Prostate gland (tissue), 2 donors: ENCODE measurements at regions not wholly inside any gene's neighbourhood (a gene's known extent, or its start where the extent isn't known, plus 50 kb on each side); places are given as distances from the start of the nearest gene placed in this dataset.

Experiments used
- POLR2A ChIP-seq: fragments of 450-650 bp; IDR thresholded peaks from one replicate; pipeline ENCODE4 v1.6.1; 2016; ENCODE audit warnings: antibody characterized with exemption, mild to moderate bottlenecking
- POLR2AphosphoS5 ChIP-seq: sonication (generic); formaldehyde crosslinking; IDR thresholded peaks from one replicate; pipeline ENCODE4 v1.6.1; 2017; ENCODE audit warnings: antibody characterized with exemption
- TF ChIP-seq, protein P1 (sequence below), 4 experiments: fragments of 200-600 bp in 2 of 4; fragments of 450-650 bp in 2 of 4; sonication (generic) in 2 of 4; IDR thresholded peaks; 1 replicate in 3 of 4; 2 replicates in 1 of 4; pipeline ENCODE4 v1.5.1; 2016 to 2019; ENCODE audit warnings: antibody characterized with exemption in 4 of 4, mild to moderate bottlenecking in 2 of 4, moderate library complexity in 2 of 4

GRCh38 chr5:124383693-124384092, 362.7 kb downstream of the ZNF608 start:
- TF ChIP-seq, protein P1, sequence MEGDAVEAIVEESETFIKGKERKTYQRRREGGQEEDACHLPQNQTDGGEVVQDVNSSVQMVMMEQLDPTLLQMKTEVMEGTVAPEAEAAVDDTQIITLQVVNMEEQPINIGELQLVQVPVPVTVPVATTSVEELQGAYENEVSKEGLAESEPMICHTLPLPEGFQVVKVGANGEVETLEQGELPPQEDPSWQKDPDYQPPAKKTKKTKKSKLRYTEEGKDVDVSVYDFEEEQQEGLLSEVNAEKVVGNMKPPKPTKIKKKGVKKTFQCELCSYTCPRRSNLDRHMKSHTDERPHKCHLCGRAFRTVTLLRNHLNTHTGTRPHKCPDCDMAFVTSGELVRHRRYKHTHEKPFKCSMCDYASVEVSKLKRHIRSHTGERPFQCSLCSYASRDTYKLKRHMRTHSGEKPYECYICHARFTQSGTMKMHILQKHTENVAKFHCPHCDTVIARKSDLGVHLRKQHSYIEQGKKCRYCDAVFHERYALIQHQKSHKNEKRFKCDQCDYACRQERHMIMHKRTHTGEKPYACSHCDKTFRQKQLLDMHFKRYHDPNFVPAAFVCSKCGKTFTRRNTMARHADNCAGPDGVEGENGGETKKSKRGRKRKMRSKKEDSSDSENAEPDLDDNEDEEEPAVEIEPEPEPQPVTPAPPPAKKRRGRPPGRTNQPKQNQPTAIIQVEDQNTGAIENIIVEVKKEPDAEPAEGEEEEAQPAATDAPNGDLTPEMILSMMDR (IDR thresholded peaks at IDR 0.05), result no peak
- no peak for TF ChIP-seq POLR2A
- TF ChIP-seq POLR2AphosphoS5, result no peak
